Upper lobe of left lung (tissue), 6 donors: ENCODE measurements at regions not wholly inside any gene's neighbourhood (a gene's known extent, or its start where the extent isn't known, plus 50 kb on each side); places are given as distances from the start of the nearest gene placed in this dataset.

Experiments used
- ATAC-seq, 2 donors: fragments of 200-7000 bp; cut with Tn5 transposase; one replicate each; pipeline ENCODE4 v1.9.1; 2022; ENCODE audit warnings: mild to moderate bottlenecking in 2 of 2, moderate library complexity in 2 of 2; ENCODE audit not compliant: low FRiP score in 2 of 2
- DNase-seq, 2 donors: peaks; one replicate each; pipeline ENCODE4 v3.0.0-alpha.2; 2019 to 2020
- H3K27ac ChIP-seq, 4 donors: fragments of 200-600 bp; sonication (generic); one replicate each; pipeline ENCODE4 v1.5.1; 2016 to 2019
- H3K27me3 ChIP-seq, 4 donors: fragments of 200-600 bp; sonication (generic); one replicate each; pipeline ENCODE4 v1.5.1; 2017 to 2019
- H3K36me3 ChIP-seq, 4 donors: fragments of 200-600 bp; sonication (generic); one replicate each; pipeline ENCODE4 v1.5.1; 2016 to 2019
- H3K4me1 ChIP-seq, 4 donors: fragments of 200-600 bp; sonication (generic); one replicate each; pipeline ENCODE4 v1.5.1; 2018 to 2019
- H3K4me3 ChIP-seq, 4 donors: fragments of 200-600 bp; sonication (generic); one replicate each; pipeline ENCODE4 v1.5.1; 2017 to 2019; ENCODE audit warnings: mild to moderate bottlenecking in 2 of 4, moderate library complexity in 1 of 4
- H3K9me3 ChIP-seq, 4 donors: fragments of 200-600 bp; sonication (generic); one replicate each; pipeline ENCODE4 v1.5.1; 2018 to 2019
- CTCF ChIP-seq, 6 experiments: fragments of 450-650 bp in 4 of 6; fragments of 200-600 bp in 2 of 6; sonication (generic) in 2 of 6; IDR thresholded peaks; one replicate each; pipeline ENCODE4 v1.5.1; 2016 to 2019; ENCODE audit warnings: antibody characterized with exemption in 6 of 6
- EP300 ChIP-seq, 4 donors: sonication (generic); formaldehyde crosslinking; IDR thresholded peaks; one replicate each; pipeline ENCODE4 v1.5.1; 2017; ENCODE audit warnings: antibody characterized with exemption in 4 of 4, control low read depth in 2 of 4
- POLR2A ChIP-seq, 4 donors: fragments of 450-650 bp; IDR thresholded peaks; one replicate each; pipeline ENCODE4 v1.5.1; 2016 to 2017; ENCODE audit warnings: antibody characterized with exemption in 4 of 4, mild to moderate bottlenecking in 2 of 4
- POLR2AphosphoS5 ChIP-seq, 2 donors: sonication (generic); formaldehyde crosslinking; IDR thresholded peaks; one replicate each; pipeline ENCODE4 v1.5.1; 2017; ENCODE audit warnings: antibody characterized with exemption in 2 of 2
- WGBS, 2 donors: methylation state at CpG; one replicate each; pipeline ENCODE4 v1.1.5; 2017 to 2018; 5-methylcytosine and 5-hydroxymethylcytosine counted together
- donor health status: DM: no; HTN: no; CAD: no; lungs with moderate emphysema.
- donor health status: DM: no; HTN: yes; CAD: no; lungs with severe emphysema.

GRCh38 chr11:105219269-105219668, 79.7 kb upstream of the CARD18 start:
- TF ChIP-seq EP300 (IDR thresholded peaks at IDR 0.05) = no peak
- TF ChIP-seq POLR2AphosphoS5 (IDR thresholded peaks at IDR 0.05) = no peak
- TF ChIP-seq POLR2A (IDR thresholded peaks at IDR 0.05) = no peak
- TF ChIP-seq CTCF (IDR thresholded peaks at IDR 0.05) = no peak
- ATAC-seq (no peak), DNase-seq (no peak)
- Histone ChIP-seq H3K27ac (peak overlapping the region in 2 of 4 donors; percentile 47 to 67), H3K9me3 (no peaks in the 10 kb centered on the region), H3K36me3 (no peaks in the 10 kb centered on the region), H3K4me3 (no peak overlapping the region), H3K4me1 (no peaks in the 10 kb centered on the region), H3K27me3 (no peaks in the 10 kb centered on the region)
- 93 to 97% methylated on average over 10 of the region's 10 CpGs for WGBS, 2 donors

- no peak overlapping the region for H3K27ac ChIP-seq
- 95 to 96% methylated on average over 1 of the region's 1 CpG for WGBS, 2 donors
- no peaks in the 10 kb centered on the region for H3K9me3 ChIP-seq
- no peaks in the 10 kb centered on the region for H3K27me3 ChIP-seq
- no peak overlapping the region for H3K4me3 ChIP-seq
- ATAC-seq = no peak
- no peak for DNase-seq
- TF ChIP-seq POLR2AphosphoS5 (IDR thresholded peaks at IDR 0.05) (no peak), POLR2A (IDR thresholded peaks at IDR 0.05) (no peak), CTCF (IDR thresholded peaks at IDR 0.05) (no peak), EP300 (IDR thresholded peaks at IDR 0.05) (no peak)
- no peaks in the 10 kb centered on the region for H3K36me3 ChIP-seq
- H3K4me1 ChIP-seq = peaks cover 0 to 4% (median 0%) of the 10 kb centered on the region in 4 donors
Measured at GRCh38 chr11:105215528-105215927, 76.0 kb upstream of the CARD18 start.

GRCh38 chr11:105211806-105212554, 72.4 kb upstream of the CARD18 start:
- DNase-seq = no peak
- H3K9me3 ChIP-seq = no peaks in the 10 kb centered on the region
- H3K4me1 ChIP-seq = peaks cover 0 to 4% (median 0%) of the 10 kb centered on the region in 4 donors
- 53 to 58% methylated on average over 5 of the region's 5 CpGs for WGBS, 2 donors
- ATAC-seq = no peak
- TF ChIP-seq POLR2AphosphoS5 (IDR thresholded peaks at IDR 0.05) = no peak
- no peak for TF ChIP-seq CTCF (IDR thresholded peaks at IDR 0.05)
- no peak for TF ChIP-seq EP300 (IDR thresholded peaks at IDR 0.05)
- no peak for TF ChIP-seq POLR2A (IDR thresholded peaks at IDR 0.05)
- no peak overlapping the region for H3K27ac ChIP-seq
- H3K4me3 ChIP-seq = no peak overlapping the region
- no peaks in the 10 kb centered on the region for H3K27me3 ChIP-seq
- no peaks in the 10 kb centered on the region for H3K36me3 ChIP-seq

GRCh38 chr11:105208019-105208418, 68.5 kb upstream of the CARD18 start:
- no peaks in the 10 kb centered on the region for H3K9me3 ChIP-seq
- DNase-seq (no peak), ATAC-seq (no peak)
- TF ChIP-seq POLR2AphosphoS5 (IDR thresholded peaks at IDR 0.05) (no peak), EP300 (IDR thresholded peaks at IDR 0.05) (no peak), POLR2A (IDR thresholded peaks at IDR 0.05) (no peak)
- H3K4me1 ChIP-seq = peaks cover 0 to 4% (median 0%) of the 10 kb centered on the region in 4 donors
- no peak overlapping the region for H3K4me3 ChIP-seq
- WGBS, 2 donors = 79 to 87% methylated on average over 4 of the region's 4 CpGs
- H3K36me3 ChIP-seq = no peaks in the 10 kb centered on the region
- H3K27ac ChIP-seq = no peak overlapping the region
- no peaks in the 10 kb centered on the region for H3K27me3 ChIP-seq

GRCh38 chr11:105206633-105207032, 67.1 kb upstream of the CARD18 start:
- no peaks in the 10 kb centered on the region for H3K36me3 ChIP-seq
- no peaks in the 10 kb centered on the region for H3K4me1 ChIP-seq
- H3K9me3 ChIP-seq = no peaks in the 10 kb centered on the region
- no peak overlapping the region for H3K27ac ChIP-seq
- no peak for DNase-seq
- TF ChIP-seq EP300 (IDR thresholded peaks at IDR 0.05) (no peak), CTCF (IDR thresholded peaks at IDR 0.05) (no peak), POLR2A (IDR thresholded peaks at IDR 0.05) (no peak), POLR2AphosphoS5 (IDR thresholded peaks at IDR 0.05) (no peak)
- no peaks in the 10 kb centered on the region for H3K27me3 ChIP-seq
- WGBS, 2 donors = 84 to 86% methylated on average over 4 of the region's 4 CpGs
- no peak overlapping the region for H3K4me3 ChIP-seq
- ATAC-seq = no peak
